ENCODE measurements at regions not wholly inside any gene's neighbourhood (a gene's known extent, or its start where the extent isn't known, plus 50 kb on each side); places are given as distances from the start of the nearest gene placed in this dataset.

DNA sequence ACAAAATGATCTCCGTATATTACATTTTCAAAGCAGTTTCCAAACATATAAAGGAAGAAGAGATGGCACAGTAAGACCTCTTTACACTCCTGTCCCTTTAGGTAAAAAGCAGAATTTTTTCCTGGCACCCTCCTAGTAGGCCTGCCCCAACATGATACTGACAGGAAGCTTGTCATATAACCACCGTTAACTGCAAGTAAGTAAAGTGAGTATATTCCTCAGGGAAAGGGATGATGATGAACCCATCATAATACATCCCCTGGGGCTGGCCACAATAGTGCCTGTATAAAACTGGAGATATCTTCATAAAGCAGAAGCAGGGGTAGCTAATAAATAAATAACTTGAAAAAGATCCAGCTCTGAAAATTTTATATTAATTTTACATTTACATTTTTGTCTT is 893.0 kb downstream of the DIPK2A start:
- no peak for TF ChIP-seq CTCF (IDR thresholded peaks at IDR 0.05; ENCODE audit: poor library complexity, severe bottlenecking)
- TF ChIP-seq EZH2 (IDR thresholded peaks at IDR 0.05; ENCODE audit: borderline replicate concordance, insufficient read depth, low read length, poor library complexity, severe bottlenecking) = no peak
- no peak for TF ChIP-seq TAF1 (IDR thresholded peaks at IDR 0.05; ENCODE audit: low read depth)
